ENCODE measurements at regions not wholly inside any gene's neighbourhood (a gene's known extent, or its start where the extent isn't known, plus 50 kb on each side); places are given as distances from the start of the nearest gene placed in this dataset.

DNA sequence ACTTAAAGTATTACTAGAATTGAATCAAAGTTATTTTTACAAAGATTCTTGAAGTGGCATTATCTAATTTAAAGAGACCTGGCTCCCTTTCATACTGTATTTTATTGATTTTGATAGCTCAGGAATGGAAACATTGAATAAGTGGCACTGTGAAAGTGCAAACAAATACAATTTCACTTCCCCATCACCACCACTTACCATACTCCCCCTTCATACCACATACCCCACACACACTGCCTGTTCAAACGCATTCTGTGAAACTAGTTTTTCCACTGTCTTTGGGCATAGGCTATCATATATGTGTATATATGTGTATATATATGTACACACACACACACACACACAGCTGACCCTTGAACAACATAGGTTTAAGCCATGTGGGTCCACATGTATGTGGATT, 62.1 kb upstream of the ATG10 start:
- Histone ChIP-seq H3K27ac (ENCODE audit: low read depth in 1 of 2, low read length in 2 of 2) (no peak overlapping the region), H3K4me1 (ENCODE audit: control insufficient read depth in 4 of 4, insufficient read depth in 4 of 4, low read length in 3 of 4) (no peaks in the 10 kb centered on the region), H3K36me3 (ENCODE audit: control insufficient read depth in 4 of 4, insufficient read depth in 3 of 4, low read depth in 1 of 4, low read length in 3 of 4) (no peaks in the 10 kb centered on the region), H3K27me3 (ENCODE audit: control insufficient read depth in 4 of 4, insufficient read depth in 4 of 4, low read length in 3 of 4) (no peaks in the 10 kb centered on the region), H3K9me3 (ENCODE audit: control insufficient read depth in 4 of 4, low read length in 3 of 4) (no peaks in the 10 kb centered on the region), H3K4me3 (ENCODE audit: low read depth in 1 of 3, low read length in 3 of 3) (no peak overlapping the region), H3K9ac (ENCODE audit: low read depth in 1 of 2, low read length in 2 of 2) (no peak overlapping the region)
- DNase-seq (ENCODE audit: low spot score): no peak
- WGBS: 76% methylated on average over 1 of the region's 1 CpG
- TF ChIP-seq, protein P1, sequence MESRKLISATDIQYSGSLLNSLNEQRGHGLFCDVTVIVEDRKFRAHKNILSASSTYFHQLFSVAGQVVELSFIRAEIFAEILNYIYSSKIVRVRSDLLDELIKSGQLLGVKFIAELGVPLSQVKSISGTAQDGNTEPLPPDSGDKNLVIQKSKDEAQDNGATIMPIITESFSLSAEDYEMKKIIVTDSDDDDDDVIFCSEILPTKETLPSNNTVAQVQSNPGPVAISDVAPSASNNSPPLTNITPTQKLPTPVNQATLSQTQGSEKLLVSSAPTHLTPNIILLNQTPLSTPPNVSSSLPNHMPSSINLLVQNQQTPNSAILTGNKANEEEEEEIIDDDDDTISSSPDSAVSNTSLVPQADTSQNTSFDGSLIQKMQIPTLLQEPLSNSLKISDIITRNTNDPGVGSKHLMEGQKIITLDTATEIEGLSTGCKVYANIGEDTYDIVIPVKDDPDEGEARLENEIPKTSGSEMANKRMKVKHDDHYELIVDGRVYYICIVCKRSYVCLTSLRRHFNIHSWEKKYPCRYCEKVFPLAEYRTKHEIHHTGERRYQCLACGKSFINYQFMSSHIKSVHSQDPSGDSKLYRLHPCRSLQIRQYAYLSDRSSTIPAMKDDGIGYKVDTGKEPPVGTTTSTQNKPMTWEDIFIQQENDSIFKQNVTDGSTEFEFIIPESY (IDR thresholded peaks at IDR 0.05): no peak
- no peak for TF ChIP-seq RAD21 (IDR thresholded peaks at IDR 0.05)
- TF ChIP-seq, protein P2, sequence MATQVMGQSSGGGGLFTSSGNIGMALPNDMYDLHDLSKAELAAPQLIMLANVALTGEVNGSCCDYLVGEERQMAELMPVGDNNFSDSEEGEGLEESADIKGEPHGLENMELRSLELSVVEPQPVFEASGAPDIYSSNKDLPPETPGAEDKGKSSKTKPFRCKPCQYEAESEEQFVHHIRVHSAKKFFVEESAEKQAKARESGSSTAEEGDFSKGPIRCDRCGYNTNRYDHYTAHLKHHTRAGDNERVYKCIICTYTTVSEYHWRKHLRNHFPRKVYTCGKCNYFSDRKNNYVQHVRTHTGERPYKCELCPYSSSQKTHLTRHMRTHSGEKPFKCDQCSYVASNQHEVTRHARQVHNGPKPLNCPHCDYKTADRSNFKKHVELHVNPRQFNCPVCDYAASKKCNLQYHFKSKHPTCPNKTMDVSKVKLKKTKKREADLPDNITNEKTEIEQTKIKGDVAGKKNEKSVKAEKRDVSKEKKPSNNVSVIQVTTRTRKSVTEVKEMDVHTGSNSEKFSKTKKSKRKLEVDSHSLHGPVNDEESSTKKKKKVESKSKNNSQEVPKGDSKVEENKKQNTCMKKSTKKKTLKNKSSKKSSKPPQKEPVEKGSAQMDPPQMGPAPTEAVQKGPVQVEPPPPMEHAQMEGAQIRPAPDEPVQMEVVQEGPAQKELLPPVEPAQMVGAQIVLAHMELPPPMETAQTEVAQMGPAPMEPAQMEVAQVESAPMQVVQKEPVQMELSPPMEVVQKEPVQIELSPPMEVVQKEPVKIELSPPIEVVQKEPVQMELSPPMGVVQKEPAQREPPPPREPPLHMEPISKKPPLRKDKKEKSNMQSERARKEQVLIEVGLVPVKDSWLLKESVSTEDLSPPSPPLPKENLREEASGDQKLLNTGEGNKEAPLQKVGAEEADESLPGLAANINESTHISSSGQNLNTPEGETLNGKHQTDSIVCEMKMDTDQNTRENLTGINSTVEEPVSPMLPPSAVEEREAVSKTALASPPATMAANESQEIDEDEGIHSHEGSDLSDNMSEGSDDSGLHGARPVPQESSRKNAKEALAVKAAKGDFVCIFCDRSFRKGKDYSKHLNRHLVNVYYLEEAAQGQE (IDR thresholded peaks at IDR 0.05): no peak
- TF ChIP-seq EGR1 (IDR thresholded peaks at IDR 0.05; ENCODE audit: low read depth in 2 of 2): no peak
- TF ChIP-seq, protein P3, sequence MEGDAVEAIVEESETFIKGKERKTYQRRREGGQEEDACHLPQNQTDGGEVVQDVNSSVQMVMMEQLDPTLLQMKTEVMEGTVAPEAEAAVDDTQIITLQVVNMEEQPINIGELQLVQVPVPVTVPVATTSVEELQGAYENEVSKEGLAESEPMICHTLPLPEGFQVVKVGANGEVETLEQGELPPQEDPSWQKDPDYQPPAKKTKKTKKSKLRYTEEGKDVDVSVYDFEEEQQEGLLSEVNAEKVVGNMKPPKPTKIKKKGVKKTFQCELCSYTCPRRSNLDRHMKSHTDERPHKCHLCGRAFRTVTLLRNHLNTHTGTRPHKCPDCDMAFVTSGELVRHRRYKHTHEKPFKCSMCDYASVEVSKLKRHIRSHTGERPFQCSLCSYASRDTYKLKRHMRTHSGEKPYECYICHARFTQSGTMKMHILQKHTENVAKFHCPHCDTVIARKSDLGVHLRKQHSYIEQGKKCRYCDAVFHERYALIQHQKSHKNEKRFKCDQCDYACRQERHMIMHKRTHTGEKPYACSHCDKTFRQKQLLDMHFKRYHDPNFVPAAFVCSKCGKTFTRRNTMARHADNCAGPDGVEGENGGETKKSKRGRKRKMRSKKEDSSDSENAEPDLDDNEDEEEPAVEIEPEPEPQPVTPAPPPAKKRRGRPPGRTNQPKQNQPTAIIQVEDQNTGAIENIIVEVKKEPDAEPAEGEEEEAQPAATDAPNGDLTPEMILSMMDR (IDR thresholded peaks at IDR 0.05; ENCODE audit: low read depth, low read length, missing input control): no peak
- TF ChIP-seq GABPA (IDR thresholded peaks at IDR 0.05 in 1 of 2, conservative IDR thresholded peaks at IDR 0.05 in 1 of 2): no peak
- no peak for TF ChIP-seq SP1 (IDR thresholded peaks at IDR 0.05)
- TF ChIP-seq NR2F2 (IDR thresholded peaks at IDR 0.05): no peak
- no peak for TF ChIP-seq HNF4G (IDR thresholded peaks at IDR 0.05)

DNA sequence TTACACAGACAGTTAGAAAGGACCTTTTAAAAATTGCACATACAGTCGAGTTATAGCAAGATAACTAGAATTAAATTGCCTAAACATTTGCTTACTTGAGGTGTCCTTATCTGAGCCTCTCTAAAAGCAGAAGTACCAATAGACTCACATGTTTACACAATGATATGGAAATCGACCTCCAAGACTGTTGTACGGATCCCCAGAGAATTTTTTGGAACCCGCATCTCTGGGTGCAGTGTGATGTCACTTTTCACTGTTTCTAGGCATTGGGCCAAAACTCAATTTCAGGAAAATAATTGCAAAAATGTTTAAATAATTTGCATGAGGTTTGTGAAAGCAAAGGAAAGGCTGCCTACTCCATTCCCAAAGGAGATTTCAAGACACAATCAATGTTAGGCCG, 63.1 kb upstream of the ATG10 start:
- WGBS: 62% methylated on average over 5 of the region's 5 CpGs
- TF ChIP-seq, protein P4, sequence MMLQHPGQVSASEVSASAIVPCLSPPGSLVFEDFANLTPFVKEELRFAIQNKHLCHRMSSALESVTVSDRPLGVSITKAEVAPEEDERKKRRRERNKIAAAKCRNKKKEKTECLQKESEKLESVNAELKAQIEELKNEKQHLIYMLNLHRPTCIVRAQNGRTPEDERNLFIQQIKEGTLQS (IDR thresholded peaks at IDR 0.05): no peak
- H3K9me3 ChIP-seq (ENCODE audit: control insufficient read depth in 4 of 4, low read length in 3 of 4): no peaks in the 10 kb centered on the region
- H3K4me3 ChIP-seq (ENCODE audit: low read depth in 1 of 3, low read length in 3 of 3): no peak overlapping the region
- H3K36me3 ChIP-seq (ENCODE audit: control insufficient read depth in 4 of 4, insufficient read depth in 3 of 4, low read depth in 1 of 4, low read length in 3 of 4): no peaks in the 10 kb centered on the region
- no peaks in the 10 kb centered on the region for H3K4me1 ChIP-seq (ENCODE audit: control insufficient read depth in 4 of 4, insufficient read depth in 4 of 4, low read length in 3 of 4)
- no peak for DNase-seq (ENCODE audit: low spot score)
- no peak overlapping the region for H3K27ac ChIP-seq (ENCODE audit: low read depth in 1 of 2, low read length in 2 of 2)
- no peak overlapping the region for H3K9ac ChIP-seq (ENCODE audit: low read depth in 1 of 2, low read length in 2 of 2)
- H3K27me3 ChIP-seq (ENCODE audit: control insufficient read depth in 4 of 4, insufficient read depth in 4 of 4, low read length in 3 of 4): no peaks in the 10 kb centered on the region

DNA sequence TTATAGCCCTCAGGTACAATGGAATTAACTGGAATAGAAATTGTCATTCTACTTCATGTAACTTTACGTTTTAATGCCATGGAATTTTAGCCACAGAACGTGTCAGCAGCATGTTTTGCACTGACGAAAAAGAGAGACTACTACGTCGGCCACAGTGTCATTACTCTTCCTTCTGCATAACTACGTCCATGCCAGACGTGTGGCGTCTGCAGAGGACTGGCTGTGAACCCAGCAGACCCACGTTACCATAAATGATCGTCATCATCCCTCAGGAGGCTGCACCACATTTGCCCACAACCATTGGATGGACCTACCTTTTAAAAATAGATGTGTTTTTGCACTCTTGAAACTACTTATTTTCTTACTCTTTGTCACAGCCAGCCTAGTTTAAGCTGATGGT, 63.8 kb upstream of the ATG10 start:
- TF ChIP-seq TAF1 (conservative IDR thresholded peaks at IDR 0.05) (no peak), EGR1 (IDR thresholded peaks at IDR 0.05; ENCODE audit: low read depth in 2 of 2) (no peak), NR2F2 (IDR thresholded peaks at IDR 0.05) (no peak), SP1 (IDR thresholded peaks at IDR 0.05) (no peak), HNF4G (IDR thresholded peaks at IDR 0.05) (no peak), FOXA1 (IDR thresholded peaks at IDR 0.05) (no peak), FOXA2 (IDR thresholded peaks at IDR 0.05) (no peak), RAD21 (IDR thresholded peaks at IDR 0.05) (no peak), YY1 (IDR thresholded peaks at IDR 0.05) (no peak)
- TF ChIP-seq, protein P4 (IDR thresholded peaks at IDR 0.05): no peak
- Histone ChIP-seq H3K4me1 (ENCODE audit: control insufficient read depth in 4 of 4, insufficient read depth in 4 of 4, low read length in 3 of 4) (no peaks in the 10 kb centered on the region), H3K27me3 (ENCODE audit: control insufficient read depth in 4 of 4, insufficient read depth in 4 of 4, low read length in 3 of 4) (no peaks in the 10 kb centered on the region), H3K36me3 (ENCODE audit: control insufficient read depth in 4 of 4, insufficient read depth in 3 of 4, low read depth in 1 of 4, low read length in 3 of 4) (no peaks in the 10 kb centered on the region), H3K9ac (ENCODE audit: low read depth in 1 of 2, low read length in 2 of 2) (no peak overlapping the region), H3K9me3 (ENCODE audit: control insufficient read depth in 4 of 4, low read length in 3 of 4) (no peaks in the 10 kb centered on the region), H3K27ac (ENCODE audit: low read depth in 1 of 2, low read length in 2 of 2) (no peak overlapping the region), H3K4me3 (ENCODE audit: low read depth in 1 of 3, low read length in 3 of 3) (no peak overlapping the region)
- DNase-seq (ENCODE audit: low spot score): no peak
- WGBS: 87% methylated on average over 10 of the region's 10 CpGs
